Fibroblast of pulmonary artery (primary cell): ENCODE measurements at regions not wholly inside any gene's neighbourhood (a gene's known extent, or its start where the extent isn't known, plus 50 kb on each side); places are given as distances from the start of the nearest gene placed in this dataset.
A peak's percentile ranks its signal among the peaks of the same experiment; 100 is the strongest.

ENCODE experiments used
- DNase-seq: peaks from one replicate; pipeline ENCODE4 v3.0.0-alpha.2; 2010; ENCODE audit warnings: low read depth
- H3K4me3 ChIP-seq: replicated peaks from 2 replicates; pipeline ENCODE4 v1.5.1; 2011; ENCODE audit warnings: low read depth, mild to moderate bottlenecking, control low read depth, low read length, moderate library complexity
- TF ChIP-seq, protein P1 (sequence below): IDR thresholded peaks from 2 replicates; pipeline ENCODE4 v1.5.1; 2011; ENCODE audit warnings: mild to moderate bottlenecking, control low read depth, low read length, inconsistent platforms; ENCODE audit errors: missing control alignments

DNA sequence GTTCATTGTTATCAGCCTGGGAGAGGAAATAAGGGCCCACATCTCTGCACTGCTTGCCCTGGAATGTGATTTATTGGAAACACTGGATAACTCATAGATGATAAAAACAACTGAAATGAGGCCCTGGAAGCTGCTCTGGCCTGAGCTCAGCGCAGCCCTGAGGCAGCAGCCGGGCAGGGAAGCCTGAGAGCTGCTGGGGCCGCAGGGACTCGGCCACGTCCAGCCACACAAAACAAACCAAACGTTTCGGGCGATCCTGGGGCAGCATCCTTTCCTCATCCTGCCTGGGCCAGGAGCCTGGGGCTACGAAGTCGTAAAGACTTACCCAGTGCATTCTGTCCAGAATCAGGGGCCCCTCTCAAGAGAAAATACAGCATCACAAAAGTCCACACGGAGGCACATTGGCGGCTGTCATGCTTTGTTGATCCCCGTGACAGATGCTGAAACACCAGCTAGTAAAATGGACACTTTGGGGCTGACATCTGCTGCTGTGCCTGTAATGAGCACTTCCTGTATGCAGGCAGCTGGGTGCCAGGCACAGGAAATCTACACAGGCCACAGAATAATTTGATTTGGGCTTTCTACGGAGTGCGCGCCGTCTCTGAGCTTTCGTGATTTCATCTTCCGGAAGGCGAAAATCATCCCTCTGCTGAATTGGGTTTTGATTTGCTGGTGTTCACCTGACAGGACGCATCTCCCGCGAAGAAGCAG lies 250.6 kb downstream of the EIPR1 start:
- no peak overlapping the region for H3K4me3 ChIP-seq
- peak; percentile 20 for DNase-seq
- TF ChIP-seq, protein P1, sequence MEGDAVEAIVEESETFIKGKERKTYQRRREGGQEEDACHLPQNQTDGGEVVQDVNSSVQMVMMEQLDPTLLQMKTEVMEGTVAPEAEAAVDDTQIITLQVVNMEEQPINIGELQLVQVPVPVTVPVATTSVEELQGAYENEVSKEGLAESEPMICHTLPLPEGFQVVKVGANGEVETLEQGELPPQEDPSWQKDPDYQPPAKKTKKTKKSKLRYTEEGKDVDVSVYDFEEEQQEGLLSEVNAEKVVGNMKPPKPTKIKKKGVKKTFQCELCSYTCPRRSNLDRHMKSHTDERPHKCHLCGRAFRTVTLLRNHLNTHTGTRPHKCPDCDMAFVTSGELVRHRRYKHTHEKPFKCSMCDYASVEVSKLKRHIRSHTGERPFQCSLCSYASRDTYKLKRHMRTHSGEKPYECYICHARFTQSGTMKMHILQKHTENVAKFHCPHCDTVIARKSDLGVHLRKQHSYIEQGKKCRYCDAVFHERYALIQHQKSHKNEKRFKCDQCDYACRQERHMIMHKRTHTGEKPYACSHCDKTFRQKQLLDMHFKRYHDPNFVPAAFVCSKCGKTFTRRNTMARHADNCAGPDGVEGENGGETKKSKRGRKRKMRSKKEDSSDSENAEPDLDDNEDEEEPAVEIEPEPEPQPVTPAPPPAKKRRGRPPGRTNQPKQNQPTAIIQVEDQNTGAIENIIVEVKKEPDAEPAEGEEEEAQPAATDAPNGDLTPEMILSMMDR, result no peak

DNA sequence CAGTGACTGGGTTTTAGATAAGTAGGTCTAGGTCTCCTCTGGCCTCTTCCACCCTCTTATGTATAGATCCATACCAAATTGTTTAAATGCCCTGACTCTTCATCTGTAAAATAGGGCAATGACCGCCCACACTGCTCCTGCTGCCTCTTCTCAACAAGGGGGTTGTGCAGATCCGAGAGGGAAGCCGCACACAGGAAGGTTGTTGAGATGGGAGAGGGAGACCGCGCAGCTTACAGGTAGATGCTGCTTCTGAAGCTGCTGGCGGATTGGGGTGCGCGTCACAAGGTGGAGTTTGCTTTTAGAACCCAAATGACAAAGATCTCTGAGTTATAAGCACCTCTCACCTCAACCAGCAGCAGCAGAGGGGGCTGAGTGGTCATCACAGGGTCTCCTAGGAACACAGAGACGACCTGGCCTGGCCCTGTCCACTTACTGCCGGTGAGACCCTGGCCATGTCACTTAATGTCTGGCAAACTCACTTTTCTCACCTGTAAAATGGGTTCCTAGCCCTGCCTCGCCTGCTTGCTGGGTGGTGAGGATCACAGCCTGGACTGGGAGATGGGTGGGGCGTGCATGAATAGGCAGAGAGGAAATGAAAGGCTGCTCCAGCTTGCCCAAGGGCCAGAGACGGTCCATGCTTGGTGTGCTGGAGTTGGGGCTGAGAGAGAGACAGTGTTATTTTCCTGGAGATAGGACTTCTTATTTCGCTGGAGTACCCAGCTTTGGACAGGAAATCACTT lies 251.3 kb downstream of the EIPR1 start:
- TF ChIP-seq, protein P1, result no peak
- no peak for DNase-seq
- H3K4me3 ChIP-seq, result no peak overlapping the region

DNA sequence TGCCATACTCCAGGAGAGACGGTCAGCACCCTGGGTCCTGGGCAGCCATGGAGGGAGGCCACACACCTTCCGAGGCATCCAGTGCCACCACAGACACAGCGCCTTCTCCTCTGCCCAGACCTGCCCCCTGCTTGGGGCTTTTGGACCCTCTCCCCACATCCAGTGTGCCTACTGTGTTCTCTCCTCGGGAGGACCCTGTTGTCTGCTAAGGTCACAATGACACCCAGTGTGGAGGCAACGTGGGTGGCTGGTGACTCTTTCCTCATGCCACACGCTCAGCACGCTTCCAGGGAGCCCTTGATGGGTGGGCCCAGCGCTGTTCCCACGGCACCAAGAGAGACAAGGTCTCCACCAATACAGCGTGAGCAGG lies 251.9 kb downstream of the EIPR1 start:
- TF ChIP-seq, protein P1, result no peak
- DNase-seq, result no peak
- no peak overlapping the region for H3K4me3 ChIP-seq

DNA sequence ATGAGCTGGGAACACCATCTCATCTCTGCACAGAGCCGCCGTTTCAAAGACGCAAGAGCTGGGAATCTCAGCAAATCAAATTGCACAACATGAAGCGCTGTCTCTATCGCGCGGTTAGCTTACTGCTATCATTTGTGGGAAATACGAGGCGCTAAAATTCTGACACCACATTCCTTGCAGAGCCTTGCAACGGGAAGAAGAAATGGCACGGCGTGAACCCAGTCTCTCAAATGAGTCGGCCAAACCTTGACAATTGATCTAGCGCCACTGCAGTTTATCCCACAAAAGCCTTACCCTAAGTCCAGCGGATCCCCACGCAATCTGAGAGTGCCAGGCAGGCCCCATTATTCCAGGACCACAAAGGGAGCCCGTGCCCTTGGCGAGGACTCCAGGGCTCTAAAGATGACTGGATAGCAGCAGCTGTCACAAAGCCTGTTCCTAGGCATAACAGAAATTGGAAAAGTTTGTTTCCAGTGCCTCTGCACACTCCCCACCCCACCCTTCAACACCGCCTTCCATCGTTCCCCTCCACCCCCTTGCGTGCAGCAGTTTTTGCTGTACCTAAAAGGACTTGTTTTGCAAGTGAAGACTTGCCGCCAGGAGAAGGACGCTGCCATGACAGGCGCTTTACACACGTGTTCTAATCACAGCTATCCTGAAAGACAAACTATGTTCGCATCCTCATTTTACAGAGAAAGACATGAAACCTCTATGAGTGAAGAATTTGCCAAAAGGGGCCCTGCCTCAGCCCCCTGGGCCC lies 252.4 kb downstream of the EIPR1 start:
- H3K4me3 ChIP-seq, result no peak overlapping the region
- DNase-seq, result no peak

DNA sequence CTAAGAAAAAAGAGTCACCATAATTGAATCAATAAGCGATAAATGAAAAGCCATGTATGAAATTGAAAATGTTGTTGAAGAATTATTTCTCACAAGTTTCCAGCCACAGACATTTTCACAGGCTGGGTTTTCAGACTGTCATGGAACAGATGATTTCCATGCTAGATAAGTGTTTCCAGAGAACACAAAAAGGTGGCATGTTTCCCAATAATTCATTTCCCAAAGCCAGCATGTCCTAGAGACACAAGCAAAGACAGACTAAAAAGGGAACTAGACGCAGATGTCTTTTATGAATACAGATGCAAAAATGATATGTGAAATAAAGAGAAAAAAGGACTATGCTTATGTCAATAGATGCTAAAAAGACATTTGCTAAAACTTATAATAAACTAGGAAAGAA lies 255.1 kb downstream of the EIPR1 start:
- DNase-seq, result no peak
- H3K4me3 ChIP-seq, result no peak overlapping the region
- TF ChIP-seq, protein P1, result no peak

More for the DNA sequence above, 252.4 kb downstream of the EIPR1 start:
- TF ChIP-seq, protein P1, result no peak

DNA sequence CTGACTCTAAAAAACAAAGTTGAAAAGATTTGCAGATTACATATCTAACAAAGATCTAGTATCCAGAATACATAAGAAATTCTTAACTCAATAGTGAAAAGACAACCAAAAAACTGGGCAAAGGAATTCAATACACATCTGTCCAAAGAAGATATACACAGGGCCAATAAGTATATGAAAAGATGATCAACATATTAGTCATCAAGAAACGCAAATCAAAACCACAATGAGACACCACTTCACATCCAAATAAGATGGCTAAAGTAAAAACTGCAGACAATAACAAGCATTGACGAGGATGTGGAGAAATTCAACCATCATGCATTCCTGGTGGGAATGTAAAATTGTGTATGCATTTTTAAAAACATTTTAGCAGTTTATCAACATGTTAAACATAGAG lies 256.0 kb downstream of the EIPR1 start:
- TF ChIP-seq, protein P1, result no peak
- H3K4me3 ChIP-seq, result no peak overlapping the region
- DNase-seq, result no peak
